MM.1S (cell line): ENCODE measurements at regions not wholly inside any gene's neighbourhood (a gene's known extent, or its start where the extent isn't known, plus 50 kb on each side); places are given as distances from the start of the nearest gene placed in this dataset.
"Not testable (repeated sequence)": the region's sequence is repeated elsewhere in the genome, so short reads cannot be mapped to it uniquely, and the experiment has no call there.

ENCODE experiments used
- EZH2 ChIP-seq: fragments of 300-600 bp; sonication (generic); optimal IDR thresholded peaks from 2 replicates; pipeline ENCODE3; 2017; ENCODE audit warnings: low read depth, mild to moderate bottlenecking, antibody characterized with exemption, low read length, mixed read lengths
- EZH2phosphoT487 ChIP-seq: fragments of 300-600 bp; sonication (generic); IDR thresholded peaks from 2 replicates; pipeline ENCODE4 v1.6.1; 2018; ENCODE audit warnings: antibody characterized with exemption, low read length
- TF ChIP-seq, protein P1 (sequence below): fragments of 300-600 bp; sonication (generic); IDR thresholded peaks from 2 replicates; pipeline ENCODE4 v1.5.1; 2016; ENCODE audit warnings: antibody characterized with exemption, low read length, mixed read lengths

DNA sequence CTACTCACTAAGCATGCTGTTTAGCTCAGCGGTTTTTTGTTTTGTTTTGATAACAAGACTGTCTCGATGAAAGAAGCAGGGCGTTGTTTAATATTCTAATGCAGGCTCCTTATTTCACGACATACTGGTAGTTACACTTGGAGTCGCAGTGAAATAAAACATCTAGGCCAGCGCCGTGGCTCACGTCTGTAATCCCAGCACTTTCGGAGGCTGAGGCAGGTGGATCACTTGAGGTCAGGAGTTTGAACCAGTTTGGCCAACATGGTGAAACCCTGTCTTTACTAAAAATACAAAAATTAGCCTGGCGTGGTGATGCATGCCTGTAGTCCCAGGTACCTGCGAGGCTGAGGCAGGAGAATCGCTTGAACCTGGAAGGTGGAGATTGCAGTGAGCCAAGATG is 145.8 kb downstream of the MYCN start:
- TF ChIP-seq, protein P1, sequence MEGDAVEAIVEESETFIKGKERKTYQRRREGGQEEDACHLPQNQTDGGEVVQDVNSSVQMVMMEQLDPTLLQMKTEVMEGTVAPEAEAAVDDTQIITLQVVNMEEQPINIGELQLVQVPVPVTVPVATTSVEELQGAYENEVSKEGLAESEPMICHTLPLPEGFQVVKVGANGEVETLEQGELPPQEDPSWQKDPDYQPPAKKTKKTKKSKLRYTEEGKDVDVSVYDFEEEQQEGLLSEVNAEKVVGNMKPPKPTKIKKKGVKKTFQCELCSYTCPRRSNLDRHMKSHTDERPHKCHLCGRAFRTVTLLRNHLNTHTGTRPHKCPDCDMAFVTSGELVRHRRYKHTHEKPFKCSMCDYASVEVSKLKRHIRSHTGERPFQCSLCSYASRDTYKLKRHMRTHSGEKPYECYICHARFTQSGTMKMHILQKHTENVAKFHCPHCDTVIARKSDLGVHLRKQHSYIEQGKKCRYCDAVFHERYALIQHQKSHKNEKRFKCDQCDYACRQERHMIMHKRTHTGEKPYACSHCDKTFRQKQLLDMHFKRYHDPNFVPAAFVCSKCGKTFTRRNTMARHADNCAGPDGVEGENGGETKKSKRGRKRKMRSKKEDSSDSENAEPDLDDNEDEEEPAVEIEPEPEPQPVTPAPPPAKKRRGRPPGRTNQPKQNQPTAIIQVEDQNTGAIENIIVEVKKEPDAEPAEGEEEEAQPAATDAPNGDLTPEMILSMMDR = not testable (repeated sequence)
- TF ChIP-seq EZH2, EZH2phosphoT487: not testable (repeated sequence)
